NCI-H1048 (cell line): ENCODE measurements at regions not wholly inside any gene's neighbourhood (a gene's known extent, or its start where the extent isn't known, plus 50 kb on each side); places are given as distances from the start of the nearest gene placed in this dataset.

Source experiments
- DNase-seq: peaks from one replicate; lab custom pipeline; 2025; lab: John Stamatoyannopoulos, UW

DNA sequence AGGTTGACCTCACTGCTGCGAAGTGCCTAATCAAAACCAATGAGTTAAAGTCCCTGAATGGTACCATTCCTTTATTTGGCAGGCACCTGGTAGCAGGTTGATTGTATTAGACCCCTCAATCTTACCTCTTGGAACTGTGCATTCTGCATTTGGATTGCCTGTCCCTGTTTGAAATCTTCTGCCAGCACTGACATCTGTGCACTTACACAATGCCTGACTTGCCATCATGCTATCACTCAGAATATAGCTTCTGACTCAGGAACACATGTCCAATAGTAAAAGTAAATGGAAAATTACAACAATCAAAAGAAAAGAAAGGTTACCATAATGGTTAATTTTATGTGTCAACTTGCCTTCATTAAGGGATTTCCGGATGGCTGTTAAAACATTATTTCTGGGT lies 366.0 kb upstream of the PDGFD start:
- DNase-seq = no peak

DNA sequence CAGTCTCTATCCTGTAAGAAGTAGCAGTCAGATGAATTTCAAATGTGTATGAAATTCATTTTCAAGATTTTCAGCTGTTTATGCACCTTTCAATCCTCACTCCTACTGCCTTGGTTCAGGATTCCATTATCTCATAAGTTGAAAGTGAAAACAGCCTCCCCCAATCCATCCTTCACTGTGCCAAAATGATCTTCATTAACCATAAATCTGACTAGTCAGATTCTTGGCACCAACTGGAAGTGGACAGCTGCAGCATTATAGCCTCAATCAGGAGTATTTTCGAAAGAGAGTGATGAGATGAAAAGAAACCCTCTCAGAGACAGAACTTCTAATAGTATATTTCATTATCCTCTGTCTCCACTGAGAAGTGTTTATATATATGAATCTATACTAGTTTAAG lies 365.3 kb upstream of the PDGFD start:
- DNase-seq = no peak

DNA sequence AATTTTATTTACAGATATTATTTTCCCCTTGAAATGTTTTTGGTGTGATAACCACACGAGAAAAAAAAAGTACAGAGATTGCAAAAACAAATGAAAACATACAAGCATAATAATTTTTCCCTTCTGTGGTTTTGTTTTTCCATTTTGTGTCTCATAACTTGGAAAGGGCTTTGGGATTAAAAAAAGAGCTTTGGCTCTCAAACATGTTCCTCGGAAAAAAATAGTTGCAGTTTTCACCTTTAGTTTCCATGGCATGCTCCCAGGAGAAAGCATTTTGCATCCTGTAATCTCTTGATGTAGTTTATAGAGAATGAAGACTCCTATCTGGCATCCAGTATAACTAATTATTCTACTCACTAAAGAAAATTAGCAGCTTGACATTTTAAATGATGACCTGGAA lies 362.1 kb upstream of the PDGFD start:
- no peak for DNase-seq

DNA sequence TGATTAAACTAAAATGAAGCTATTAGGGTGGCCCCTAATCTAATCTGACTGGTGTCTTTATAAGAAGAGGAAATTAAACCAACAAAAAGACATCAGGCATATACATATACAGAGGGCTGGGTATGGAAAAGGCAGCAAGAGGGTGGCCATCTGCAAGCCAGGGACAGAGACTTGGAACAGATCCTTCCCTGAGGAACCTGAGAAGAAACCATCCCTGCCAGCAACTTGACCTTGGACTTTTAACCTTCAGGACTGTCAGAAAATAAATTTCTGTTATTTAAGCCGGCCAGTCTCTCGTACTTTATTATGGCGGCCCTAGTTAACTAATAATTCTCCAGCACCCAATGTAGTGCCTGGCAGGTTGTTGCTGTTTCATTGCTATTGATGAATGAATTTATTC lies 361.5 kb upstream of the PDGFD start:
- DNase-seq = no peak

GRCh38 chr11:104524254-104524653 lies 360.3 kb upstream of the PDGFD start:
- DNase-seq = no peak

- no peak for DNase-seq
Measured at GRCh38 chr11:104523611-104524010, 359.7 kb upstream of the PDGFD start.

DNA sequence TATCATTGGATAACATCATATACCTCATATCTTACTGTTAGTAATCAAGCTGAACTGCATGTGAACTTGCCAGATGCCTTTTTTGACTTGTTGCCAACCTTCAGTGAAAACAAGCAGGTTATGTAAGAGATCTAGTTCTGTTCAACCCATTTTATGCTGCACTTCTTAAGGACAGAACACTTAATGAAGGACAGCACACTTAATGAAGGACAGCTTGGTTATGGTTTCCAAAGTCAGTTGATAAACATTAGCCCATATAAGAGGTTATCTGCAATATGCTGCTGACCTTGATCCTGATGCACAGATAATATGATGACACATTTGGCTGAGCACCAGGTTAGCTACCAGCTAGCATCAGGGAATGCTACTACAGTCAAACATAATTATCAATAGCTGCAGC lies 358.7 kb upstream of the PDGFD start:
- DNase-seq = no peak

- DNase-seq = no peak
Measured at GRCh38 chr11:104522123-104522522, 358.2 kb upstream of the PDGFD start.

GRCh38 chr11:104510169-104510568 lies 346.2 kb upstream of the PDGFD start:
- no peak for DNase-seq

- no peak for DNase-seq
Measured at GRCh38 chr11:104490182-104490581, 326.2 kb upstream of the PDGFD start.

GRCh38 chr11:104488561-104488960 lies 324.6 kb upstream of the PDGFD start:
- no peak for DNase-seq

DNA sequence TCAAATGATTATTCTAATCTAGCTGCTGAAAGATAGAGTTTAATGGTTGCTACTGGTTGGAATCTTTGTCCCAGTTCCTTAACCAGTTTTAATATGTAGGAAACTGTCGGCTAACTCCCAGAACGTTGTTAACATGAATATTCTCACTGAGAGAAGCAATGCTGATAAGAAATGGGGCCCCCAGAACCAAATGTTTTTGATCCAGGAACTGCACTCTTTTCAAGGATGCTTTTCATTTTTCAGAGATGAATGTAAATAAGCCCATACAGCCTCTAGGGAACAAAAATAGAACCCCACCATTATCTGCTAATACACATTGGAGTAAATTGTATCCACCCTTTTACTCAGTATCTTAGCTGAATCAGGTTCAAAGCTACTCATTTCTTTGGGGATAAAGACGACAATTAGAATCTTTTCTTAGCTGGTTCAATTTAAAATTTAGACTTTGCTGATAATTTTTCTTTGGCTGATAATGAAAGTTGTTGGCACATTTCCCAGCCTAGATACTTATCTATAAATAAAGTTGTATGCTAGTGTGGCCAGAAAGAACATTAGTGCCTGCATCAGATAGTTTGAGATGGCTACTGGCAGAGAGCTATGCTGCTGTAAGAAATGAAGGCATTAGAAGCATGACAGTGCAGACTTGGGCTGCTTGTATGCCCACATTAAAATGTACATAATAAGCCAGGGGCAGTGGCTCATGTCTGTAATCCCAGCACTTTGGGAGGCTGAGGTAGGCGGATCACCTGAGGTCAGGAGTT lies 323.3 kb upstream of the PDGFD start:
- no peak for DNase-seq

DNA sequence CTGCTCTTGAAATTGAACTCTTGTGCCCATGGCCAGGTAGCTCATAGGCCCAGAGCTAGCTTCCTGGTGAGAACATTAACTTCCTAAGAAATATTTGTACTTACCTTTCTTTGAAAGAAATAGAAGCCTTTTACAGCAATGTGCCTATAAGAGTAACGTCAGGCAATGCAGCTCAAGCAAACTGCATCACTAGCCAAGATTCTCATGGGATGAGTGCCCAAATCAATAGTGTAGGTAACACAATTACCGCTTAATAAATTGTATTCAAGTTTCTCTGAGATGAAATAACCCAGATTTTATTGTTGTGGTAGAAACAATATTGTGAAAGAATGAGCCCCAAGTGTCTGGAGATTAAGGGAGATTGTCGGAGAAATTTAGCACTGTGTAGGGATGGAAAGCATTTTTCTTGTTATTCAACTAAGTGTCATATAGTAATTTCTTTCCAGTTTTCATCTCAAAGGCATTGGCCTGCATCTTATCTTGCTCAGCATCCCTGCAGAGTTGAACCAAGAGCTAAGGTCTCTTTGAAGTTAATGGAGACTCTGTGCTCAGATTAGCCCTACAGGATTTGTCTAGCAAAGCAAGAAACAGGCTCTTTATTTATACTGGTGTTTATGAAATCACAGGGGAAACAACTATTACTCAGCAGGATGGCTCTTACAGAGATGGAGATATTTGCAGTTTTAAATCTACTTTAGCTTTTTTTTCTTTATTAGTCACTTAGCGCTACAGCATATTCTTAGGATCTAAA lies 321.0 kb upstream of the PDGFD start:
- no peak for DNase-seq

GRCh38 chr11:104476898-104477297 lies 313.0 kb upstream of the PDGFD start:
- no peak for DNase-seq

GRCh38 chr11:104476454-104476853 lies 312.5 kb upstream of the PDGFD start:
- DNase-seq = no peak

DNA sequence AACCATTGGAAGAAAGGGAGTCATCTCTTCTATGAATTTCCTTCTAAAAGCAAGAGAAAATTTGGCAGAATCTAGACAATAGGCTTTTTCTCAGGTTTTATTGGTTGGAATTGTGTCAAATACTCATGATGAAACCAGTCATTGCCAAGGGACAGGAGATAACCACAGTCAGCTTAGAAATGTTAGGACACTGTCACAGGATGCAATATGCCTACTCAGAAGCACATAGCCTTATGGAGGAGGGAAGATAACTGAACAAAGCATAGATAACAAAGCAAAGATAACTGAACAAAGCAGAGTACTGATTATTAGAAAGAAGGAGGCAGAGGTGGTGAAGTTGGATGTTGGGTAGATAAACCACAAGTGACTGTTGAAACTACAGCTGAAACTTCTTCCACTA lies 303.5 kb upstream of the PDGFD start:
- no peak for DNase-seq

DNA sequence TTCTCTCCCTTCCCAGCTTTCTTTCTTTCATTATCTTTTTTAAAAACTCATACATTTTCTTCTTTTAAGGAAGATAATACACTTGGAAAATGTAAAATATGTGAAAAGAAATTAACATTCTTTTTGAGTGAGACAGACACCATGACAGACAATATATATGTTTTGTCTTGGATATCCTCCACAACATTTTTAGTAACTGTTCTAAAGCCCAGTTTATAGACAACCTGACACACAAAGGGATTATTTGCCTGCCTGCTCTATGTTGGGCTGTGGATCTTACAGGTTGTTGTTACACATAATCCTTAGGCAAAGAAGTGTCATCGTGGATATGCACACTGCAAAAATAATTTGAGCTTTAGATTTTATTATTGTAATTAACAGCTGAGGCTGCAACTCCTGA lies 301.4 kb upstream of the PDGFD start:
- DNase-seq = no peak

GRCh38 chr11:104464691-104465090 lies 300.7 kb upstream of the PDGFD start:
- DNase-seq = no peak

DNA sequence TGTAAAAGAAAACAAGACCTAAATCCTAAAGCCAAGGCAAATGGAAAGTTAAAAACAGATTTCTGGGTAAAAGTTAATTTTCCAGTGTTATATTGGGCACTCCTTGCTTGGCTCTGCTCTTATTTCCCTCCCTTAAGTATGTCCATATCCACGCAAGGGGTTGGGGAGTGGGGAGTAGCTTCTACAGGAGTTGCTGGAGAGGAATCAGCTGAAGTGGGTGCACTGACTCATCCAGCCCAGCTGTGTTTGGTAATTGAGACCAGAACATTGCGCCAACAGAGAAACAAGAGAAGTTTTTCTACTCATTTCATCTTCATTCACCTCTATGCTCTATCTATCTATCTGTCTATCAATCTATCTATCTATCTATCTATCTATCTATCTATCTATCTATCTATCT lies 298.4 kb upstream of the PDGFD start:
- no peak for DNase-seq

GRCh38 chr11:104451197-104451893 lies 287.4 kb upstream of the PDGFD start:
- no peak for DNase-seq

DNA sequence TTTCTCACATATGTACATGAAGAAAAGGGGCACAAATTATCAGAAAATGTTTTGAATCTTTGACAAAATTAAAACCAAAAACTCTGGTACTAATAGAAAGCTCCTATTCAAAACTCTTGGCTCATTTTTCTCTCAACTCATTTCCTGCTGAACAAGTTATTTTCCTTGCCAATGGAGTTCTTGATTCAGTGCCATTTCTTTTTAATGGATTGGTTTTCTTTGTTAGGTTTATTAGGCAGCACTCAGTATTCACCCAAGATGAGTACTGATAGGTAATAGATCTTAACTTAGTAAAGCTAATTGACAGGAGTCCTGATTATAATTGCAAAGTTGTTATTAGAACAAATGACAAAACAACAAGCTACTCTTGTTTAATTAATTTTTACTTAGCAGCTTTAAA lies 279.4 kb upstream of the PDGFD start:
- DNase-seq = no peak

DNA sequence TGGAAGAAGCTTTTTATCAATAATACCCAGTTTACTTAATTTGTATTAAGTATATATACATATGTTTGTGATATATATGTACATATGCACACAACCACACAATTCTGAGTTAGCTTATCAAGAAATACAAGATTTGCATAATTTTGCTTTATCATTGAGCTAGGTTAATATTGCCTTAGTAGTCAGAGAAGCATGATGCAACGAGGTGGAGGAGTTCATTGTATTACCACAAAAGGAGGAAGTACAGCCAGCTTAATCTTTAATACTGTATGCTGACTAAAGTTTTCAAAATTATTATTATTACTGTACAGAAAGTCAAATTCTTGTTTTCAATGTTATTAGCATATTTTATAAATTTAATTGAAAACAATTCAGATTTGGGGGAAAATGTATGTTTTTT lies 278.4 kb upstream of the PDGFD start:
- DNase-seq = no peak

- DNase-seq = no peak
Measured at GRCh38 chr11:104435494-104435893, 271.5 kb upstream of the PDGFD start.
